Activated CD8-positive, alpha-beta memory T cell treated with anti-CD3 and anti-CD28 coated beads for 4 hours (primary cell): ENCODE measurements at regions not wholly inside any gene's neighbourhood (a gene's known extent, or its start where the extent isn't known, plus 50 kb on each side); places are given as distances from the start of the nearest gene placed in this dataset.

Experiments
- DNase-seq, 2 donors: peaks; one replicate each; pipeline ENCODE4 v3.0.0-alpha.2; 2020; ENCODE audit warnings: low read depth in 2 of 2

GRCh38 chr6:1029141-1029540 is 282.8 kb upstream of the FOXQ1 start:
- no peak for DNase-seq

DNA sequence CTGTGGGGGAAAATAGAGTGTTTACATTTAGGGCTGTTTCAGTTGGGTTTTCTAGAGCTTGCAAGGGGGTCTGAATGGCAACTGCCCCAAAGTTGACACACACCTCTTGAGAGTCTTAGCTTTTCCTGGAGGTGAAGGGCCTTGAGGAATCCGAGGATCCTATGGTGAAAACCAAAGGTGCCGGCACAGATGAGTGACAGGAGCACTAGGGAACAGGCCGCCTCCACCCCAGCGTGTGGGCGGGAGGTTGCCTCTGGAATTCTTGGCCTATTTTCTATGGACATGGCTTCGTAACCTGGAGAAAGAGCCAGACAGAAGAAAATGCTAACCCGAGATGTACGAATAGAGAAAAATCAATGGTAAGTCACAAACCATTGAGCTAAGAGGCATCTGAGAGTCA is 283.2 kb upstream of the FOXQ1 start:
- no peak for DNase-seq

DNA sequence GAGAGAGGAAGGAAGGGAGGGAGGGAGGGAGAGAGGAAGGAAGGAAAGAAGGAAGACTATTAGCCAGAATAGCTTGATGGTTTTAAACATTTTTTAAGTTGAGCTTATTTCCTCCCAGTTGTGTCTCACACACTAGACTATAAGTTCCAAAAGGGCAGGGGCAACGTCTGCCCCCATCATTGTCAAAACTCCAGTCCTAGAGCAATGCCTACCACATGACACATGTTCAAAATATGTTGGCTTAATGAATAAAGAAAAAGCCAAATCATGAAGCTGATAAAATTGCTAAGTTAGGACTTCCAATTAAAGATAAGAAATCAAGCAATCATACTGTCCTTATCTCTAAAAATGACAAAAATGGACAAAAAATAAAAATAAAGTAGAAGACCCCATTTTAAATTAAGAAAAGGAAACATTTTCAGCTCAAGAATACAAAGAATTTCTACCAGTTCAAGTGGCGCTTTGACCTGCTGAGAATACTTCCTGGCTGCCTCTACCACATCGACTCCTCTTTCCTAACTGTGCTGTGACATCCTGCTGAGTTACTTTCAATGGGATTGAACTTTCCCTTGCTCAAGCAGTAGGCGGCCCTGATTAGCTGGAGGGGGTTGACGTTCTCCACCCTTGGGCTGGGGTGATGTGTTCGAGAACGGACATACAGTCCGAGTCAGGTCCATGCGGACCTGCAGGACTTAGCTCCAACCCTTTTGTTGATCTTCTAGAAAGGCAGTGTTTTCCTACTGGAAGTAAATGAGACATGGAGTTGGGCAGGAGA is 283.9 kb upstream of the FOXQ1 start:
- DNase-seq: no peak

DNA sequence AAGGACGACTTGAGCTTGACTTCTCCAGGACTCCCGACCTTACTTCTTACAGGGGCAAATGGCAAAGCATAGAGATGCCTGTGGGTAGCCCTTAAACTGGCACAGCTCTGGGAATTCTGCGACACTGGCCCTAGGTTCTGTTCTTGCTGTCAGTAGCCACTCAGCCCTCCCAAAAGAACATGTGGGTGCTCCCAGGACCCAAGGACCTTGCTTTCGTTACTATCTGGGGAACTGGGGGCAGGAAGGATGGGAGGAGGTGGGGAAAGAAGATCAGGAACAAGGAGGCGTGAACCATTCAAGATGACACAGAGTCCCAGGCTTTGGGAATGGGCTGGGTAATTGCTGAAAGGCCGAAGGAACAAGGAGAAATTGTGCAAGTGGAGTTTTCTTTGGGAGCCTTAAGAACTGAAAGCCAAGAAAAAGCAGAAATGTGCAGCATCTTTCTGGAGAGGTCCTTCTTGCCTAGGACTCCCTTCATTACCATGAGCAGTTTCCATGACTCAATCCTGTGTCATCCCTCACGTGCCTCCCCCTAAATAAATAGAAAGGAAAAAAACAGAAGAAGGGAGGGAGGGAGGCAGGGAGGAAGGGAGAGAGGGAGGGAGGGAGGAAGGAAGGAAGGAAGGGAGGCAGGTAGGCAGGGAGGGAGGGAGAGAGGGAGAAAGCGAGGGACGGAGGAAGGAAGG is 284.6 kb upstream of the FOXQ1 start:
- no peak for DNase-seq

DNA sequence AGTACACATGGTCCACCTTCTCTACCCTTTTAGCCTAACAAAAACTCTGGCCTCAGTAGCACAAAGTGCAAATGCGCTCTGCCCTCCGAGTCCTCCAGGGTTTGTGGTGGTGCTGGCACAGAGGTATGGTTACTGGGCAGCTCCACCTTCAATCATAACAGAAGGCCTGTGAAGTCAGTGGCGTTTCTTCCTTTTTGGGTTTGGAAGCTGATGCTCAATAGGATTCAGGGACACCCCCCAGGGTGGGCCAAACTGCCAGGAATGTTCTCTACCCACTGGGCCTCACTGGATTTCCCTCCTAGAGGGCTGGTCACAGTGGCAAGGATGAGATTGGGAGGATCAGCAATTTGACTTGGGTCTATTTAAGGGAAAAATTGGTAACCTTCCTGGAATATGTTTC is 286.1 kb upstream of the FOXQ1 start:
- DNase-seq: no peak

- no peak for DNase-seq
Measured at GRCh38 chr6:1024587-1024986, 287.3 kb upstream of the FOXQ1 start.

DNA sequence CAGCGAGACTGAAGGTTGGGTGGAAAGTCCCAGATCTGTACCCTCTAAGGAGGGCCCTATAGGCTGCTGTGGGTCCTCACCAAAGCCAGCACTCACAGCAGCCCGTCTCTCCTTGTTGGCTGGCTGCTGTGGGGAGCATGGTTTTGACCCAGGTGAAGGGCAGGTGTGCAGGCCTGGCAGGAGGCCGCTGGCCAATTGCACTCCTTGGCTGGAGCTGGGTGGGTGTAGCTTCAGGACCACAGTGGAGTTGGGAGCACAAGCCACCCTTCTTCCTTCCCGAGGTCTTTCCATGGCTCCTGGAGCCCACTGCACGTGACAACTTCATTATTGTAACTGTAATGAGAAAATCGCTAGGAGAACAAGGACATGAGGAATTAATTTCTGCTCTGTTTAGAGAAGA is 287.7 kb upstream of the FOXQ1 start:
- DNase-seq: no peak

DNA sequence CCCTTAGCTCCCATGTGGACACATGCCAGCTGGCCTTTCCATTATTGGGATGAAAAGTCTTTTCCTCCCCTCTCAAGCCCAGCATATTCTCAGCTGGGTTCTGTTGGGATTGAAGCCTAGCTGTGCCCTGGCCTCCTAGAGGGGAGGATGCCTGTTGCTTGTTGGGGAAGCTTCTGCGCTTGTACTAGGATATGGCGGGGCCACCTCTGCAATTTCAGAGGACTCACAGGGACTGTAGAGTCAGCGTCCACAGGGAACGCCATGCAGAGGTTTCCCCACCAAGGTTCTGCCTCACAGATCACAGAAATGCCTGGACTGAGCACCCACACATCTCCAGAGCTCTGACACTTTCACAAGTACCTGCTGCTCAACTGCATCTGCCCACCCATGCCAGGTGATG is 288.7 kb upstream of the FOXQ1 start:
- DNase-seq: no peak

DNA sequence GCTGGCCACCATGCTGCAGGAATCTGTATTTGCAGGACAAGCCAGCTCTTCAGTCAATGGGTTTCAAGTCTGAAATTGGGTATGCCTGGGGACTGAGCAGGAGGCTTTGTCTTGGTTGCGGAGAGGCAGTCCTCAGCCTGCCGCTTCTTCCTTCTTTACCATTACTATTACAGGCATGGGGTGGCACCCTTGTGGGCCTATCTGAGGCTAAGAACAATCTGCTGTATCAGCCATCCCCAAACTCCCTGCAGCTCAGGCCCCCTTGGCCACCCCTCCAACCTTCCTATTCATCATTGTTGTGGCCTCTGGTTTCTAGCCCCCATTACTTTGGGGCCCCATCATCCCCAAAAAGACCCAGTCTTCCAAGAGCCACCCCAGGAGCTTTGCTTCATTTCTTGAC is 289.2 kb upstream of the FOXQ1 start:
- DNase-seq: no peak

DNA sequence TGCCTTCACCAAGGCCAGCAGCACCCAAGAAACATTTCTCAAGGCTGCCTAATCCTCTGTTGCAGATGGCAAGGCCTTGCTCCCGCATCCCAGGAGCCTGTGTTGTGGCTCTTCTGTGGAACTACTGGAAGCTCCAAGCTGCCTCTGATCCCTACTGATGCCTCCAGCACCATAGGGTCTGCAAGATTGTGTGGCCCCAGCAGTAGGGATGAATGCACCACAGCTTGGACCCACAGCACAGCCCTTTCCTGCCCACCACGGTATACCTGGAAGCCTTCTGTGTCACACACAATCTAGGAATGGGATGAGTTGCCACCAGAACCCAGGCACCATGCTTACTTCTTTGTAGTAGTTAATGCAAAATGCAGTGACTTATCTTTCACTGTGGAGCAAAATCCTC is 291.1 kb upstream of the FOXQ1 start:
- DNase-seq: no peak

GRCh38 chr6:1020133-1020532 is 291.8 kb upstream of the FOXQ1 start:
- no peak for DNase-seq

DNA sequence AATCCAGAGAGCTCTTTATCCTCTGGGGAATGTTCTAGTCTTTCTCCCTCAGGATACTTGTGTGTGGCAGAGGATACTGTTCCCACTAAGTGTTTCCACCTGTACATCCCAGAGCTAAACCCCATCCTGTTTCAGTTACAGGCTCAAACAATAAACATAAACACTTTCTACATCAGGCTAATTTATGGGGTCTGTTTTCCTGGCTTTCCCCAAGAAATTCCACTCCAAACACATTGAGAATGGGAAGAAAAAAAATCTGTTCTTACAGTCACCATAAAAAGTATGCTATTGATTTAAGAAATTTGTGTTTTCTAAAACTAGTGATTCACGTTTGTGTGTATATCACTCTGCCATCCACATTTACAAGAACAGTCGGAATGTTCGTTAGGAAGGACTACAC is 293.9 kb upstream of the FOXQ1 start:
- no peak for DNase-seq

DNA sequence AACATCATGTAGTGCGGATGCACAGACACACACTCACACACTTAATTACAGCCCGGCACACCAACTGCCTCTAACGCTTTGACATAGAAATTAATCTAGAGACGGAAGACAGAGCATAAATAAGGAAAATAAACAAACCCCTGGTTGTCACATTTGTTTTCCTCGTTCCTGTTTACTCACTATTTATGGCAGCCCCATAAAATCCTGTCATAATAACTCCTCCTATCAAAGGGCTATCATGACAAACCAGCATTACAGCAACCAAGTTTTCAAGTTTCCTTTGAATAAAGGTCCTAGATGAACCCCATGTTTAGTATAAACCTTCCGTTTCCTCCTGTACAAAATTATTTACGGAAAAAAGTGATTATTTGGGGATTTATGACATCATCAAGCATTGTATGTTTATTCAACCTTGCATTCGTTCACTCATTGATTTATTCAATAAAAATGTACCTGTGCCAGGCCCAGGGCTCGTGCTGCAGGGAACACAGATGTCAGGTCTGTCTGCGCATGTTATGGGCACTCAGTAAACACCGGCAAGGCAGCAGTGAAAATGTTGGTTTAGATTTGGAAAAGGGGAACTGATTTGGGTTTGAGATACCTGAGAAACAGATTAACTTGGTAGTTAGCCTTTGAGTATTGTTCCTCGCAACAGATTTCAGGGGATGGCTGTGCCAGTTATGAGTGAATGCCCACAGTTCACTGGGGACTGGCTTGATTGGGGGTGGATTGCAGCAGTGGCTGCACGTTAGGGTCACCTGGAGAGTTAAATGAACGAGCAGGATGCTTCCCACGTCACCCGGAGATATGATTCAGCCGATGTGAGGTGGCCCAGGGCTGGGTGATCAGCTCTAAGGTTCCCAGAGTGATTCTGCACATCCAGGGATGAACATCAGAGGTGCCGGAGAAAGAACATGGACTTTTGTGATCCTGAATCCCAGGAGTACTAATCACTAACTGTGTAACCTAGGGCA is 295.3 kb upstream of the FOXQ1 start:
- no peak for DNase-seq

DNA sequence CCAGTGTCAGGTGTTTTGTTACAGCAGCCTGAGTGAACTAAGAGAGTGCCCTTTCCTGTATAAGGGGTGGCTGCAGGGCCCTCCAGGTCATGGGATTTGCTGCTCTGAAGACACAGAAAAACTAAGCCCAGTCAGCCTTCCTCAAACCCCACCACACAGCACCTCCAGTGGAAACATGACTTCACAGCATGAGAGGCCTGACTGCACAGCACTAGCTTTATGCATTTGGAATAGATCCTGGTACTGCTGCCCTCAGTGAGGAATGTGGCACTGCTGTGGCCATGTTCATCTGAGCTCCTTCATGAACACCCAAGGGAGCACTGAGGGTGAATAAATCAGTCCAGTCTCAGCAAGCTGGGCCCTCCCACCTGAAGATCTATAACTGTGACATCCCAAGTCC is 296.1 kb upstream of the FOXQ1 start:
- no peak for DNase-seq

DNA sequence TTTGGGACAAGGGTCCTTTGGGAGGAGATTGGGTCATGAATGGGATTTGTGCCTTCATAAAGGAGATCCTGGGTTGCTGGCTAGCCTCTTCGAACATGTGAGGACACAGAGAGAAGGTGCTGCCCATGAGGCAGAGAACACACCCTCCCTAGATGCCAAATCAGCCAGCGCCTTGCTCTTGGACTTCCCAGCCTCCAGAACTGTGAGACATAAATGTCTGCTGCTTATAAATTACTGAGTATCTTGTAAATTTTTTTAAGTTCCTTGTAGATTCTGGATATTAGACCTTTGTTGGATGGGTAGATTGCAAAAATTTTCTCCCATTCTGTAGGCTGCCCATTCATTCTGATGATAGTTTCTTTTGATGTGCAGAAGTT is 297.5 kb upstream of the FOXQ1 start:
- DNase-seq: no peak

DNA sequence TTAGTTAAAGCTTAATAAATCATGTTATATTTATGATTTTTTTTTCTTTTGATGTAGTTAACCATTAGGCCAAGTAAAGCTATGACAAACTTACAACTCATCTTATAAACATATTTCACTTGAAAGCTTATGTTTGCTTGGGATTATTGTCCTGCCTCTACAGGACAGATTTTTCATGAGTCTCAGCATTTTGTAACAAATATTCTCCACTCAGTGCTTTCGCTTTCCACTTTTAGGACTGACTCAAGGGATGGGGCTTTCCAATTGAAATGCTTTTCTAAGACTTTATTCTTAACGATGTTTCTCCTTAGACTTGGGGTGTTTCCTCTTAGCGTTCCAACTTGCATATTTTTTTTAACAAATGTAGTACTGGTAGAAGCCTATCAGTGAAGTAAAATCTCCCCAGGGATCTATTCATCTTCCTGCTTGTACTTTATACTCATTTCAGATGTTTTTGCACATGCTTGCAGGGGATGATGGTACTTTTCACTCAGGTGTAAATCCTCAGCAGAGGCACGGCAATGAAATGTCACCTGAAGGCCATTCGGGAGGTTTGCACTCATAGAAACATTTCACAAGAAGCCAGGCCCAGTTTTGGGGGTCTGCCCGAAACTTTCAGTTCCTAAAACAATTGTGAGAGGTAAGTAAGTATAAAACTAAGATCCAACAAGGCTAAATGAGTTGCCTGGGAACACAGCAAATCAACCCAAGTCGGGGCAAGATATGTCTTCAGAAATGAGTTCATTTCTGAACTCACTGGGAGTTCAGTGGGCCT is 298.1 kb upstream of the FOXQ1 start:
- DNase-seq: no peak

DNA sequence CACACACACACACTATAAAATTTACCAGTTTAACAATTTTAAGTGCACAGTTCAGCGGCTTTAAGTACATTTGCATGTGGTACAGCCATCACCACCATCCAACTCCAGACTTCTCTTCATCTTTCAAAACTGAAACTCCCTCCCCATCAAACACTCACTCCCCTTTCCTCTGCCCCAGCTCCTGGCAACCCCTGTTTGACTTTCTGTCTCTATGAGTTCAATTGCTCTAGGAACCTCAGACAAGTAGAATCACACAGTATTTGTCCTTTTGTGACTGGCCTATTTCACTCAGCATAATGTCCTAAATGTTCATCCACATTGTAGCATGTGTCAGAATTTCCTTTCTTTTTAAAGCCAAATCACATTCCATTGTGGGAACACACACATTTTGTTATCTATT is 302.8 kb upstream of the FOXQ1 start:
- no peak for DNase-seq

- DNase-seq: no peak
Measured at GRCh38 chr6:1007159-1007558, 304.7 kb upstream of the FOXQ1 start.

DNA sequence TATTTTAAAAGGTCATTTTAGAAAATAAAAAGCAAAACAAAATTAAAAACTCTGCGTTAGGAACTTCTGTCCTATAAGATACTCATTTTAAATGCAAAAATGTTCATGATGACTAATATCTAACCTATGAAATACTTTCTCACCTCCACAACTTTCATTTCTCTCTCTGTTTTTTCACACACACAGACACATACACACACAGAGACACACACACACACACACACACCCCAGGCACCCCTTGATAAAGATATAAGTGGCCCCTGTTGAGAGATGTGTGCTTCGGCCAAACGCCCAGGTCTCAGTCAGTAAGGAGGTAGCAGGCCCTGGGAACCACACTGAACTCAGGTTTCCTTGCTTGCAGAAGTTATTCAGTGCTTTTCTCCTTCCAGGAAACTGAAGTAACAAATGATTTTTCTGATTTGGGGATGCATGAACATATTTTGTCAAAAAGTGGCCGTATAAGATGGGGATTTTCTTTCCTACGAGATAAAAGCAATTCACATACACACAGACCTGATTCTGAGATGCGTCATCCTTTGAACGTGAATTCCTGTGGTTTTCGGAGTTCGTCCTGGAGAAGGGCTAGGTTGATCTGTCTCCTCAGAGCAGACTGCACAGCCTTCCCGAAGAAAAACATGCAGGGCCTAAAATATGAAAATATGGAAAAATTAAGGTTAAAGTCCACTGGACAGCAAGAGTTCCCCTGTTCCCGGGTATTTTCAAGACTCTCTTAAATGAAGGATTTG is 306.8 kb upstream of the FOXQ1 start:
- no peak for DNase-seq

DNA sequence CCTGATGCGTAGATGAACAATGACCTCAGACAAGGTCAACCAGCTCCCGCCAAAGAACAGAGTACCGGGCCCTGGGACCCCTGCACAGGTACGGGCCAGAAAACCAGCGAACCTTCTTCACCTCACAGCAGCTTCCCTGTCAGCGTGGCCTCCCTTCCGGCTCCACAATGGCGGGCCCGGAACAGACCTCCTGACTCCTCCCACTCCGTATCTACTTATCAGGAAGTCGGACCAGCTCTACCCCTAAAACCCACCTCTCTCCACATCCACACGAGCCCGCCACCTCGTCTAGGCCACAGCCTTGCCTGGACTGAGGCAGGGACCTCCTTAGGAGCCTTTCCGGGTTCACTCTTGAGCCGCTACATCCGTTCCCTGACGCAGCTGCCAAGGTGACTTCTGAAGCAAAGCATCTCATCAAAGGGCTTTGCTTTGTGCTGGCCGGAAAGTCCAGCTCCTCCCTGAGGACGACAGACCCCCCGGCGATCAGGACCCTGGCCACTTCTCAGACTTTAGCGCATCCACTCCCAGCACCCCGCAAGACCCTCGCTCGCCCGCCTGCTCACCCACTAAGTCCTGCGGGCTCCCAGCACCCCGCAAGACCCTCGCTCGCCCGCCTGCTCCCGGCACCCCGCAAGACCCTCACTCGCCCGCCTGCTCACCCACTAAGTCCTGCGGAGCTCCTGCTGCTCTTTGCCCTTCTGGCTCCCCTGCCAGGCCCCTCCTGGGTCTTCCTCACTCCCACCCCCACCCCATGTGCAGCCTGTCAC is 308.3 kb upstream of the FOXQ1 start:
- no peak for DNase-seq
